Astrocyte of the spinal cord (primary cell): ENCODE measurements at regions not wholly inside any gene's neighbourhood (a gene's known extent, or its start where the extent isn't known, plus 50 kb on each side); places are given as distances from the start of the nearest gene placed in this dataset.
A peak's percentile ranks its signal among the peaks of the same experiment; 100 is the strongest.

Source experiments
- DNase-seq: peaks from one replicate; pipeline ENCODE4 v3.0.0; 2011; ENCODE audit warnings: low read depth, low spot score
- H3K4me3 ChIP-seq: 2 replicates; pipeline ENCODE4 v1.5.1; 2011; ENCODE audit warnings: low read depth, mild to moderate bottlenecking, low read length, moderate library complexity
- in situ Hi-C: cut with HindIII; loops from 2 replicates; pipeline ENCODE4 v1.10.0; 2017; ENCODE audit warnings: low sequenced_read_pairs
- TF ChIP-seq, protein P1 (sequence below): IDR thresholded peaks from 2 replicates; pipeline ENCODE4 v1.5.1; 2012; ENCODE audit warnings: low read depth, mild to moderate bottlenecking, low read length, inconsistent platforms

GRCh38 chrX:40471965-40472648 is 108.7 kb upstream of the ATP6AP2 start:
- in situ Hi-C loops: no loop called here

GRCh38 chrX:40470830-40471429 is 109.8 kb upstream of the ATP6AP2 start:
- no peak for DNase-seq
- TF ChIP-seq, protein P1, sequence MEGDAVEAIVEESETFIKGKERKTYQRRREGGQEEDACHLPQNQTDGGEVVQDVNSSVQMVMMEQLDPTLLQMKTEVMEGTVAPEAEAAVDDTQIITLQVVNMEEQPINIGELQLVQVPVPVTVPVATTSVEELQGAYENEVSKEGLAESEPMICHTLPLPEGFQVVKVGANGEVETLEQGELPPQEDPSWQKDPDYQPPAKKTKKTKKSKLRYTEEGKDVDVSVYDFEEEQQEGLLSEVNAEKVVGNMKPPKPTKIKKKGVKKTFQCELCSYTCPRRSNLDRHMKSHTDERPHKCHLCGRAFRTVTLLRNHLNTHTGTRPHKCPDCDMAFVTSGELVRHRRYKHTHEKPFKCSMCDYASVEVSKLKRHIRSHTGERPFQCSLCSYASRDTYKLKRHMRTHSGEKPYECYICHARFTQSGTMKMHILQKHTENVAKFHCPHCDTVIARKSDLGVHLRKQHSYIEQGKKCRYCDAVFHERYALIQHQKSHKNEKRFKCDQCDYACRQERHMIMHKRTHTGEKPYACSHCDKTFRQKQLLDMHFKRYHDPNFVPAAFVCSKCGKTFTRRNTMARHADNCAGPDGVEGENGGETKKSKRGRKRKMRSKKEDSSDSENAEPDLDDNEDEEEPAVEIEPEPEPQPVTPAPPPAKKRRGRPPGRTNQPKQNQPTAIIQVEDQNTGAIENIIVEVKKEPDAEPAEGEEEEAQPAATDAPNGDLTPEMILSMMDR: no peak
- in situ Hi-C loops: no loop called here
- H3K4me3 ChIP-seq: no peak overlapping the region

More at GRCh38 chrX:40471965-40472648, 108.7 kb upstream of the ATP6AP2 start:
- H3K4me3 ChIP-seq: no peak overlapping the region
- TF ChIP-seq, protein P1: no peak
- peak; percentile 71 for DNase-seq

- H3K4me3 ChIP-seq: no peak overlapping the region
- DNase-seq: no peak
- in situ Hi-C loops: no loop called here
- TF ChIP-seq, protein P1: no peak
These were observed 111.5 kb upstream of the ATP6AP2 start for GRCh38 chrX:40469316-40469715.

GRCh38 chrX:40468033-40468846 is 112.5 kb upstream of the ATP6AP2 start:
- in situ Hi-C loops: no loop called here

DNA sequence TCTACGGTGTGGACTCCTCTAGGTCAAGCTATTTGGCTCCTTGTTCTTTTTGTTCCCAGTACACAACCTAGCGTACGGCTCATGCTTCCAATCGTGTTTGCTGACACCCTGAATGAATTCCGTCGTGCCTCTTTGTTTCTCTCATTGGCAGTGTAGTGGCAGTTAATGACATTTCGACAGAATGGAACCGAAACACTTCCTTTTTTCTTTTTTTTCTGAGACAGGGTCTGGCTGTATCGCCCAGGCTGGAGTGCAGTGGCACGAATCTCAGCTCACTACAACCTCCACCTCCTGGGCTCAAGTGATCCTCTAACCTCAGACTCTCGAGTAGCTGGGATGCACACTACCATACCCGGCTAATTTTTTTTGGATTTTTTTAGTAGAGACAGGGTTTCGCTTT is 113.3 kb upstream of the ATP6AP2 start:
- no peak overlapping the region for H3K4me3 ChIP-seq
- TF ChIP-seq, protein P1: no peak
- in situ Hi-C loops: no loop called here
- DNase-seq: no peak

More at GRCh38 chrX:40468033-40468846, 112.5 kb upstream of the ATP6AP2 start:
- TF ChIP-seq, protein P1: peak; percentile 37
- DNase-seq: peak; percentile 29
- no peak overlapping the region for H3K4me3 ChIP-seq

GRCh38 chrX:40465735-40466551 is 114.8 kb upstream of the ATP6AP2 start:
- in situ Hi-C loops: no loop called here
- DNase-seq: no peak
- TF ChIP-seq, protein P1: no peak
- H3K4me3 ChIP-seq: no peak overlapping the region
